ENCODE measurements at regions not wholly inside any gene's neighbourhood (a gene's known extent, or its start where the extent isn't known, plus 50 kb on each side); places are given as distances from the start of the nearest gene placed in this dataset.

- TF ChIP-seq CTCF (IDR thresholded peaks at IDR 0.05) (no peak), POLR2A (IDR thresholded peaks at IDR 0.05) (no peak)
Observed at GRCh38 chr7:114206688-114207087, 207.9 kb upstream of the FOXP2 start.

All from esophagus squamous epithelium (tissue), 4 donors.